Upper lobe of right lung (tissue), 1 donor: ENCODE measurements at regions not wholly inside any gene's neighbourhood (a gene's known extent, or its start where the extent isn't known, plus 50 kb on each side); places are given as distances from the start of the nearest gene placed in this dataset.
"Not testable (repeated sequence)": the region's sequence is repeated elsewhere in the genome, so short reads cannot be mapped to it uniquely, and the experiment has no call there.

ENCODE experiments used
- ATAC-seq: fragments of 200-7000 bp; cut with Tn5 transposase; one replicate; pipeline ENCODE4 v1.9.1; 2020; ENCODE audit warnings: mild to moderate bottlenecking, moderate library complexity
- DNase-seq: peaks from one replicate; pipeline ENCODE4 v3.0.0-alpha.2; 2020
- H3K27ac ChIP-seq: fragments of 200-600 bp; one replicate; pipeline ENCODE4 v1.8.0; 2022
- H3K27me3 ChIP-seq: fragments of 200-600 bp; one replicate; pipeline ENCODE4 v1.8.0; 2022; ENCODE audit warnings: mild to moderate bottlenecking
- H3K36me3 ChIP-seq: fragments of 200-600 bp; one replicate; pipeline ENCODE4 v1.8.0; 2022
- H3K4me1 ChIP-seq: fragments of 200-600 bp; one replicate; pipeline ENCODE4 v1.8.0; 2022
- H3K4me3 ChIP-seq: fragments of 200-600 bp; one replicate; pipeline ENCODE4 v1.8.0; 2022; ENCODE audit warnings: mild to moderate bottlenecking
- H3K9me3 ChIP-seq: fragments of 200-600 bp; one replicate; pipeline ENCODE4 v1.8.0; 2022
- CTCF ChIP-seq: fragments of 200-600 bp; IDR thresholded peaks from one replicate; pipeline ENCODE4 v1.8.0; 2022; ENCODE audit warnings: antibody characterized with exemption
- intact Hi-C: fragments of 100-400 bp; cut with DNase I; formaldehyde crosslinking; loops from one replicate; pipeline ENCODE4 v1.11.0; 2022
- donor health status: DM: no; HTN: yes; CAD: no; lungs with severe emphysema.

- H3K27ac ChIP-seq, result peak overlapping the region; percentile 17
- TF ChIP-seq CTCF, result no peak
- no peaks in the 10 kb centered on the region for H3K27me3 ChIP-seq
- no peak for DNase-seq
- H3K4me3 ChIP-seq, result no peak overlapping the region
- no peaks in the 10 kb centered on the region for H3K9me3 ChIP-seq
- ATAC-seq, result no peak
- no peaks in the 10 kb centered on the region for H3K36me3 ChIP-seq
- peaks cover 34% of the 10 kb centered on the region for H3K4me1 ChIP-seq
- intact Hi-C loops, result no loop called here
These were observed 60.3 kb upstream of the PTPN1 start for GRCh38 chr20:50449738-50450492.

- TF ChIP-seq CTCF, result no peak
- Histone ChIP-seq H3K27me3 (no peaks in the 10 kb centered on the region), H3K4me3 (no peak overlapping the region), H3K9me3 (no peaks in the 10 kb centered on the region), H3K27ac (peak overlapping the region; percentile 17), H3K36me3 (no peaks in the 10 kb centered on the region), H3K4me1 (peaks cover 34% of the 10 kb centered on the region)
- intact Hi-C loops, result no loop called here
- DNase-seq (no peak), ATAC-seq (no peak)
These were observed 59.7 kb upstream of the PTPN1 start for GRCh38 chr20:50450493-50450826.

GRCh38 chr20:50450881-50451752 lies 59.1 kb upstream of the PTPN1 start:
- DNase-seq (no peak), ATAC-seq (peak; percentile 64)
- TF ChIP-seq CTCF, result no peak
- no peaks in the 10 kb centered on the region for H3K9me3 ChIP-seq
- peaks cover 38% of the 10 kb centered on the region for H3K4me1 ChIP-seq
- H3K27me3 ChIP-seq, result no peaks in the 10 kb centered on the region
- intact Hi-C loops, result no loop called here
- peak overlapping the region; percentile 66 for H3K27ac ChIP-seq
- peak overlapping the region; percentile 25 for H3K4me3 ChIP-seq
- H3K36me3 ChIP-seq, result no peaks in the 10 kb centered on the region

DNA sequence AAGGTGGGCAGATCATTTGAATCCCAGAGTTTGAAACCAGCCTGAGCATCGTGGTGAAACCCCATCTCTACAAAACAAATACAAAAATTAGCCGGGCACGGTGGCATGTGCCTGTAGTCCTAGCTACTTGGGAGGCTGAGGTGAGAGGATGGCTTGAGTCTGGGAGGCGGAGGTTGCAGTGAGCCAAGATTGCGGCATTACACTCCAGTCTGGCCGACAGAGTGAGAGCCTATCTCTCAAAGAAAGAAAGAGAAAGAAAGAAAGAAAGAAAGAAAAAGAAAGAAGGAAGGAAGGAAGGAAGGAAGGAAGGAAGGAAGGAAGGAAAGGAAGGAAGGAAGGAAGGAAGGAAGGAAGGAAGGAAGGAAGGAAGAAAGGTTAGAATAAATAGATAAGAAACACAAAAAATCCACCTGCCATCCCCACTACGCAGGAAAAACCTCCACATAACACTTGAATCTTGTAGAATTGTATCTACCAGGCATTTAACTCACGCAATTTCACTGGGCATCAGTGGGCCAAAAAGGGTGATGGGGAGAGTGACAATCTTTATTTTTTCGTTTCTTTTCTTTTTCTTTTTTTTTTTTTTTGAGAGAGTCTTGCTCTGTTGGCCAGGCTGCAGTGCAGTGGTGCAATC lies 58.3 kb upstream of the PTPN1 start:
- H3K4me3 ChIP-seq, DNase-seq, H3K9me3 ChIP-seq, H3K36me3 ChIP-seq, H3K27me3 ChIP-seq, intact Hi-C loops, ATAC-seq: not testable (repeated sequence)
- peak overlapping the region; percentile 66 for H3K27ac ChIP-seq
- H3K4me1 ChIP-seq, result peaks cover 35% of the 10 kb centered on the region

GRCh38 chr20:50453533-50454244 lies 56.5 kb upstream of the PTPN1 start:
- H3K9me3 ChIP-seq, result no peaks in the 10 kb centered on the region
- H3K4me3 ChIP-seq, result no peak overlapping the region
- intact Hi-C loops, result no loop called here
- peaks cover 33% of the 10 kb centered on the region for H3K4me1 ChIP-seq
- H3K36me3 ChIP-seq, result no peaks in the 10 kb centered on the region
- TF ChIP-seq CTCF, result no peak
- no peaks in the 10 kb centered on the region for H3K27me3 ChIP-seq
- DNase-seq (no peak), ATAC-seq (no peak)
- no peak overlapping the region for H3K27ac ChIP-seq

DNA sequence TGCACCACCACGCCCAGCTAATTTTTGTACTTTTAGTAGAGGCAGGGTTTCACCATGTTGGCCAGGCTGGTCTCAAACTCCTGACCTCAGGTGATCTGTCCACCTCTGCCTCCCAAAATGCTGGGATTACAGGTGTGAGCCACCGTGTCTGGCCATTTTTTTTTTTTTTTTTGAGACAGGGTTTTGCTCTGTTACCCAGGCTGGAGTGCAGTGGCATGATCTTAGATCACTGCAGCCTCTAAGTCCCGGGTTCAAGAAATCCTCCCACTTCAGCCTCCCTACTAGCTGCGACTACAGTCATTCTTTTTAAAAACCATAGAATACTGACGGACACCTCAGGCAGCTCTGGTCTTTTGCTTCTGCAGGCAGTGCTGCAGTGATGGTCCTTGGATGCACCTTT lies 54.9 kb upstream of the PTPN1 start:
- H3K36me3 ChIP-seq, H3K27me3 ChIP-seq, H3K4me3 ChIP-seq, H3K9me3 ChIP-seq, DNase-seq, intact Hi-C loops, ATAC-seq: not testable (repeated sequence)
- H3K4me1 ChIP-seq, result peaks cover 32% of the 10 kb centered on the region
- H3K27ac ChIP-seq, result peak overlapping the region; percentile 51
